ENCODE measurements at regions not wholly inside any gene's neighbourhood (a gene's known extent, or its start where the extent isn't known, plus 50 kb on each side); places are given as distances from the start of the nearest gene placed in this dataset.

- Histone ChIP-seq H3K9me2 (ENCODE audit: insufficient read depth) (no peaks in the 10 kb centered on the region), H3K9ac (no peak overlapping the region), H4K20me1 (ENCODE audit: insufficient read depth) (no peaks in the 10 kb centered on the region), H3K27ac (peak overlapping the region; percentile 25), H3K79me2 (ENCODE audit: insufficient read depth) (no peaks in the 10 kb centered on the region), H3K27me3 (replicated peaks; ENCODE audit: insufficient read depth) (no peaks in the 10 kb centered on the region; the same call in 1 of the 2 replicates), H3K4me3 (no peak overlapping the region), H3K36me3 (ENCODE audit: low read depth) (no peaks in the 10 kb centered on the region), H3K4me1 (ENCODE audit: insufficient read depth) (peaks cover 22% of the 10 kb centered on the region), H3K9me3 (ENCODE audit: low read depth) (no peaks in the 10 kb centered on the region), H3F3A (ENCODE audit: insufficient read depth) (peaks cover 18% of the 10 kb centered on the region), H3K4me2 (ENCODE audit: unreplicated experiment) (peak overlapping the region; percentile 58), H2AFZ (no peak overlapping the region)
- in situ Hi-C loops (cut with MboI) = no loop called here
- DNase-seq = peak; percentile 92
- TF ChIP-seq EZH2phosphoT487 (IDR thresholded peaks at IDR 0.05; ENCODE audit: insufficient read depth, low read depth) (no peak), EZH2 (IDR thresholded peaks at IDR 0.05; ENCODE audit: insufficient read depth, poor library complexity, severe bottlenecking) (no peak)
- WGBS, 2 experiments (ENCODE audit: low coverage in 1 of 2, low lambda C conversion rate in 2 of 2, missing lambda C conversion rate in 2 of 2) = 17 to 19% methylated on average over 2 of the region's 2 CpGs
Observed at GRCh38 chr7:17090751-17091150, 207.7 kb upstream of the AHR start.

- 79 to 89% methylated on average over 3 of the region's 3 CpGs for WGBS, 2 experiments (ENCODE audit: low coverage in 1 of 2, low lambda C conversion rate in 2 of 2, missing lambda C conversion rate in 2 of 2)
- Histone ChIP-seq H3K36me3 (ENCODE audit: low read depth) (no peaks in the 10 kb centered on the region), H3K4me3 (no peak overlapping the region), H3K9ac (no peak overlapping the region), H3K9me3 (ENCODE audit: low read depth) (no peaks in the 10 kb centered on the region), H3K4me2 (ENCODE audit: unreplicated experiment) (no peak overlapping the region), H3K9me2 (ENCODE audit: insufficient read depth) (no peaks in the 10 kb centered on the region), H3K27me3 (replicated peaks; ENCODE audit: insufficient read depth) (no peaks in the 10 kb centered on the region), H4K20me1 (ENCODE audit: insufficient read depth) (no peaks in the 10 kb centered on the region), H3K27ac (no peak overlapping the region), H3K4me1 (ENCODE audit: insufficient read depth) (peaks cover 26% of the 10 kb centered on the region), H2AFZ (no peak overlapping the region), H3K79me2 (ENCODE audit: insufficient read depth) (no peaks in the 10 kb centered on the region), H3F3A (ENCODE audit: insufficient read depth) (peaks cover 23% of the 10 kb centered on the region)
- TF ChIP-seq EZH2phosphoT487 (IDR thresholded peaks at IDR 0.05; ENCODE audit: insufficient read depth, low read depth) (no peak), EZH2 (IDR thresholded peaks at IDR 0.05; ENCODE audit: insufficient read depth, poor library complexity, severe bottlenecking) (no peak)
- in situ Hi-C loops (cut with MboI) = no loop called here
- DNase-seq = no peak
Observed at GRCh38 chr7:17093461-17093860, 205.0 kb upstream of the AHR start.

GRCh38 chr7:17094963-17095574 is 203.4 kb upstream of the AHR start:
- H3K9me2 ChIP-seq (ENCODE audit: insufficient read depth) = no peaks in the 10 kb centered on the region
- peak; percentile 97 for TF ChIP-seq EZH2phosphoT487 (IDR thresholded peaks at IDR 0.05; ENCODE audit: insufficient read depth, low read depth)
- no peak for TF ChIP-seq EZH2 (IDR thresholded peaks at IDR 0.05; ENCODE audit: insufficient read depth, poor library complexity, severe bottlenecking)
- H3K4me2 ChIP-seq (ENCODE audit: unreplicated experiment) = peak overlapping the region; percentile 35
- WGBS, 2 experiments (ENCODE audit: low coverage in 1 of 2, low lambda C conversion rate in 2 of 2, missing lambda C conversion rate in 2 of 2) = 3 to 7% methylated on average over 5 of the region's 5 CpGs
- H2AFZ ChIP-seq = no peak overlapping the region
- H4K20me1 ChIP-seq (ENCODE audit: insufficient read depth) = no peaks in the 10 kb centered on the region
- no peaks in the 10 kb centered on the region for H3K9me3 ChIP-seq (ENCODE audit: low read depth)
- H3K79me2 ChIP-seq (ENCODE audit: insufficient read depth) = no peaks in the 10 kb centered on the region
- H3K36me3 ChIP-seq (ENCODE audit: low read depth) = no peaks in the 10 kb centered on the region
- peak overlapping the region; percentile 68 for H3K27ac ChIP-seq
- 0 out of 2 replicates have a peak overlapping the region, but pooled peaks have one; percentile 18 for H3K9ac ChIP-seq
- peak; percentile 96 for DNase-seq
- peaks cover 26% of the 10 kb centered on the region for H3K4me1 ChIP-seq (ENCODE audit: insufficient read depth)
- no peaks in the 10 kb centered on the region for H3K27me3 ChIP-seq (replicated peaks; ENCODE audit: insufficient read depth)
- in situ Hi-C loops (cut with MboI) = no loop called here
- no peak overlapping the region for H3K4me3 ChIP-seq
- peaks cover 23% of the 10 kb centered on the region for H3F3A ChIP-seq (ENCODE audit: insufficient read depth)

- peak; percentile 11 for DNase-seq
- H3K4me1 ChIP-seq (ENCODE audit: insufficient read depth) = peaks cover 25% of the 10 kb centered on the region
Observed at GRCh38 chr7:17095931-17096330, 202.5 kb upstream of the AHR start.

More at GRCh38 chr7:17095931-17096330, 202.5 kb upstream of the AHR start:
- H4K20me1 ChIP-seq (ENCODE audit: insufficient read depth) = no peaks in the 10 kb centered on the region
- no peaks in the 10 kb centered on the region for H3K79me2 ChIP-seq (ENCODE audit: insufficient read depth)
- no peak overlapping the region for H3K9ac ChIP-seq
- no peaks in the 10 kb centered on the region for H3K9me3 ChIP-seq (ENCODE audit: low read depth)
- in situ Hi-C loops (cut with MboI) = no loop called here
- H3K27me3 ChIP-seq (replicated peaks; ENCODE audit: insufficient read depth) = no peaks in the 10 kb centered on the region
- WGBS, 2 experiments (ENCODE audit: low coverage in 1 of 2, low lambda C conversion rate in 2 of 2, missing lambda C conversion rate in 2 of 2) = 82 to 91% methylated on average over 2 of the region's 2 CpGs
- no peak for TF ChIP-seq EZH2phosphoT487 (IDR thresholded peaks at IDR 0.05; ENCODE audit: insufficient read depth, low read depth)
- no peak for TF ChIP-seq EZH2 (IDR thresholded peaks at IDR 0.05; ENCODE audit: insufficient read depth, poor library complexity, severe bottlenecking)
- H3K4me3 ChIP-seq = no peak overlapping the region
- no peaks in the 10 kb centered on the region for H3K36me3 ChIP-seq (ENCODE audit: low read depth)
- no peak overlapping the region for H3K4me2 ChIP-seq (ENCODE audit: unreplicated experiment)
- H3F3A ChIP-seq (ENCODE audit: insufficient read depth) = peaks cover 22% of the 10 kb centered on the region
- H3K27ac ChIP-seq = peak overlapping the region; percentile 68; the same call in 1 of the 2 replicates
- H2AFZ ChIP-seq = no peak overlapping the region
- H3K9me2 ChIP-seq (ENCODE audit: insufficient read depth) = no peaks in the 10 kb centered on the region
